HepG2 (cell line): ENCODE measurements at regions not wholly inside any gene's neighbourhood (a gene's known extent, or its start where the extent isn't known, plus 50 kb on each side); places are given as distances from the start of the nearest gene placed in this dataset.

Experiments
- ATAC-seq: fragments of 200-7000 bp; cut with Tn5 transposase; 3 replicates; pipeline ENCODE4 v1.9.1; 2020; ENCODE audit warnings: mild to moderate bottlenecking, moderate library complexity
- BruUV-seq: library from RNA; stranded (reverse); fragments of 400-500 nt; replicated peaks from 2 replicates; lab custom pipeline; 2021; lab: Mats Ljungman, UMichigan
- CTCF ChIA-PET: fragments of 300-600 bp; formaldehyde crosslinking; extraction: SDS; loops from one replicate; lab custom pipeline; 2021; ENCODE audit warnings: low total read pairs, inconsistent platforms, low intra/inter-chr PET ratio; lab: Yijun Ruan, JAX
- POLR2A ChIA-PET: fragments of 350-600 bp; sonication (Branson Sonifier 250); formaldehyde crosslinking; loops from one replicate; lab custom pipeline; 2020; ENCODE audit warnings: antibody characterized with exemption, inconsistent platforms; lab: Yijun Ruan, JAX
- DNase-seq: peaks from one replicate; pipeline ENCODE4 v3.0.0-alpha.2; 2015; ENCODE audit warnings: low spot score
- FAIRE-seq: peaks from 3 replicates; lab custom pipeline; 2011; peaks lifted over from hg19 to GRCh38; lab: Jason Lieb, UNC
- H2AFZ ChIP-seq: one replicate; pipeline ENCODE4 v1.6.1; 2011; ENCODE audit warnings: low read length, inconsistent platforms
- H3K27ac ChIP-seq: fragments of 300-600 bp; 3 replicates; pipeline ENCODE4 v1.8.0; 2011; ENCODE audit warnings: mixed run types, mild to moderate bottlenecking, mixed read lengths, low read length, inconsistent platforms; ENCODE audit not compliant: insufficient read depth; ENCODE audit errors: extremely low read length
- H3K27me3 ChIP-seq, 2 experiments: fragments of 200-600 bp in 1 of 2; 2 replicates in 1 of 2; 3 replicates in 1 of 2; pipeline versions ENCODE4 v1.6.0 to v1.8.0; 2011; ENCODE audit warnings: low read length in 2 of 2, mild to moderate bottlenecking in 2 of 2, moderate library complexity in 2 of 2, inconsistent platforms in 1 of 2; ENCODE audit not compliant: insufficient read depth in 2 of 2, control insufficient read depth in 1 of 2
- H3K36me3 ChIP-seq, 2 experiments: fragments of 200-600 bp in 1 of 2; replicated peaks in 1 of 2; 2 replicates in 1 of 2; 3 replicates in 1 of 2; pipeline versions ENCODE4 v1.5.1 to v1.8.0; 2011; ENCODE audit warnings: low read length in 2 of 2, inconsistent platforms in 1 of 2; ENCODE audit not compliant: insufficient read depth in 2 of 2, control insufficient read depth in 1 of 2
- H3K4me1 ChIP-seq: 2 replicates; pipeline ENCODE4 v1.5.1; 2012; ENCODE audit warnings: low read length, inconsistent platforms; ENCODE audit not compliant: insufficient read depth
- H3K4me2 ChIP-seq: 2 replicates; pipeline ENCODE4 v1.6.0; 2011; ENCODE audit warnings: low read depth, low read length, inconsistent platforms
- H3K4me3 ChIP-seq, 3 experiments: fragments of 200-600 bp in 1 of 3; sonication (generic), shearing (Covaris generic) in 1 of 3; replicated peaks in 1 of 3; 2 replicates each; pipeline ENCODE4 v1.5.1; 2011 to 2016; ENCODE audit warnings: low read length in 3 of 3, inconsistent platforms in 2 of 3, low read depth in 2 of 3, mild to moderate bottlenecking in 2 of 3, control low read depth in 1 of 3, mixed read lengths in 1 of 3; ENCODE audit not compliant: insufficient read depth in 1 of 3
- H3K79me2 ChIP-seq: one replicate; pipeline ENCODE4 v1.6.1; 2011; ENCODE audit warnings: low read length, inconsistent platforms; ENCODE audit not compliant: insufficient read depth
- H3K9ac ChIP-seq: 2 replicates; pipeline ENCODE4 v1.6.0; 2011; ENCODE audit warnings: mild to moderate bottlenecking, low read depth, low read length, inconsistent platforms; ENCODE audit not compliant: insufficient read depth
- H3K9me3 ChIP-seq: 2 replicates; pipeline ENCODE4 v1.5.1; 2012; ENCODE audit warnings: mild to moderate bottlenecking, low read length
- H4K20me1 ChIP-seq: 2 replicates; pipeline ENCODE4 v1.6.0; 2011; ENCODE audit warnings: inconsistent platforms, mild to moderate bottlenecking, low read length, moderate library complexity; ENCODE audit not compliant: insufficient read depth
- ATRX ChIP-seq: sonication (generic); formaldehyde crosslinking; IDR thresholded peaks from 2 replicates; pipeline ENCODE4 v1.4.0; 2020; ENCODE audit warnings: missing genetic modification reagents, borderline replicate concordance
- CAMTA2 ChIP-seq: sonication (generic); formaldehyde crosslinking; IDR thresholded peaks from 2 replicates; pipeline ENCODE4 v1.4.0; 2020; ENCODE audit warnings: mild to moderate bottlenecking, missing genetic modification reagents, borderline replicate concordance
- ETV5 ChIP-seq: IDR thresholded peaks from 2 replicates; pipeline ENCODE4 v1.6.1; 2018; ENCODE audit warnings: missing biosample characterization, missing genetic modification reagents, inconsistent platforms, borderline replicate concordance
- FOXP1 ChIP-seq, 2 experiments: fragments of 450-650 bp in 1 of 2; IDR thresholded peaks; 2 replicates each; pipeline ENCODE4 v1.6.1; 2017 to 2018; ENCODE audit warnings: antibody characterized with exemption in 1 of 2
- HOXA7 ChIP-seq: sonication (generic); formaldehyde crosslinking; IDR thresholded peaks from 2 replicates; pipeline ENCODE4 v1.8.1; 2022; ENCODE audit warnings: mild to moderate bottlenecking, missing genetic modification reagents, moderate library complexity
- IRX3 ChIP-seq: sonication (generic); formaldehyde crosslinking; IDR thresholded peaks from 2 replicates; pipeline ENCODE4 v1.8.1; 2023; ENCODE audit warnings: mild to moderate bottlenecking, low read depth, missing genetic modification reagents, borderline replicate concordance
- JDP2 ChIP-seq: sonication (generic); formaldehyde crosslinking; IDR thresholded peaks from 2 replicates; pipeline ENCODE4 v1.8.1; 2022; ENCODE audit warnings: missing genetic modification reagents, borderline replicate concordance
- MEF2D ChIP-seq: sonication (generic); formaldehyde crosslinking; IDR thresholded peaks from 2 replicates; pipeline ENCODE4 v1.5.1; 2020; ENCODE audit warnings: mild to moderate bottlenecking, missing genetic modification reagents
- NCOA2 ChIP-seq: sonication (generic); formaldehyde crosslinking; IDR thresholded peaks from 2 replicates; pipeline ENCODE4 v1.8.0; 2022; ENCODE audit warnings: inconsistent platforms
- PCBP2 ChIP-seq: fragments of 200-400 bp; formaldehyde crosslinking; optimal IDR thresholded peaks from 2 replicates; pipeline ENCODE3; 2018; ENCODE audit warnings: low read length, low read depth; ENCODE audit not compliant: poor library complexity, severe bottlenecking
- PHF20 ChIP-seq: sonication (generic); formaldehyde crosslinking; IDR thresholded peaks from 2 replicates; pipeline ENCODE4 v1.5.0; 2020; ENCODE audit warnings: mild to moderate bottlenecking, missing genetic modification reagents
- RELA ChIP-seq: sonication (generic); formaldehyde crosslinking; IDR thresholded peaks from 2 replicates; pipeline ENCODE4 v1.4.0; 2020; ENCODE audit warnings: missing genetic modification reagents
- RNF2 ChIP-seq: fragments of 450-650 bp; conservative IDR thresholded peaks from 2 replicates; pipeline ENCODE4 v1.6.1; 2016; ENCODE audit warnings: low read depth
- TERF1 ChIP-seq: sonication (generic); formaldehyde crosslinking; IDR thresholded peaks from 2 replicates; pipeline ENCODE4 v1.8.0; 2022; ENCODE audit warnings: mild to moderate bottlenecking, missing genetic modification reagents, moderate library complexity
- ZBTB42 ChIP-seq: sonication (generic); formaldehyde crosslinking; IDR thresholded peaks from 2 replicates; pipeline ENCODE4 v1.5.0; 2020; ENCODE audit warnings: mild to moderate bottlenecking, missing genetic modification reagents
- ZNF503 ChIP-seq: sonication (generic); formaldehyde crosslinking; IDR thresholded peaks from 2 replicates; pipeline ENCODE4 v1.4.0; 2020; ENCODE audit warnings: missing genetic modification reagents
- ZNF562 ChIP-seq: sonication (generic); formaldehyde crosslinking; IDR thresholded peaks from 2 replicates; pipeline ENCODE4 v1.8.0; 2022; ENCODE audit warnings: missing genetic modification reagents, borderline replicate concordance
- ZSCAN12 ChIP-seq: sonication (generic); formaldehyde crosslinking; IDR thresholded peaks from 2 replicates; pipeline ENCODE4 v1.9.0; 2021; ENCODE audit warnings: mild to moderate bottlenecking, missing genetic modification reagents
- WGBS: methylation state at CpG from one replicate; pipeline ENCODE4 v1.1.6; 2017; ENCODE audit warnings: low lambda C conversion rate; 5-methylcytosine and 5-hydroxymethylcytosine counted together
- in situ Hi-C: cut with HindIII; loops from 2 replicates; pipeline ENCODE4 v1.10.0; 2017; ENCODE audit warnings: low pct_unique_long_range_greater_than_20kb; ENCODE audit not compliant: extremely low pct_ligation_motif_present
- intact Hi-C: fragments of 100-400 bp; cut with micrococcal nuclease; formaldehyde crosslinking; loops from one replicate; pipeline ENCODE4 v1.10.0; 2022; ENCODE audit not compliant: unreplicated experiment
- TF ChIP-seq, protein P1 (sequence below): sonication (generic); formaldehyde crosslinking; IDR thresholded peaks from 2 replicates; pipeline ENCODE4 v1.5.1; 2020; ENCODE audit warnings: missing genetic modification reagents, mild to moderate bottlenecking, borderline replicate concordance

DNA sequence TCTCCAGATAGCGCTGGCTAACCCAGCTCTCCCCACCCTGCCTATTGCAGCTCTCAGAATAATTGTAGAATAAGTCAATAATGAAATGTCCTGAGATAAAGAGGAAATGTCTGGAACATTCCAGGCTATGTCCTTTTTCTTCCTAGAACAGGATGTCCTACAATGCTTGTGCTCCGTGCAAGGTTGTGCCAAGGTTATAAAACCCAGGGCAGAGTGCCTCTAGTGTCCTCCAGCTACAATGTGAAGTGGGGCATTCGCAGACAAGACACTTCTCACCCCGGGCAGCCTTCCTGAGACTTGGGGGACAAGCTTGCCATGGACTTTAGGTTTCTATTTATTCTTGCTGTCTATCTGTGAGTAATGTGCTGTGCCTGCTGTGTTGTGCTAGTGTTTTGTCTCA lies 900.6 kb downstream of the TUSC7 start:
- FAIRE-seq (no peak), ATAC-seq (no peak), DNase-seq (no peak)
- Histone ChIP-seq H3K36me3 (no peaks in the 10 kb centered on the region), H3K27me3 (no peaks in the 10 kb centered on the region), H3K4me2 (no peak overlapping the region), H3K79me2 (no peaks in the 10 kb centered on the region), H3K4me1 (no peaks in the 10 kb centered on the region), H3K27ac (no peak overlapping the region), H2AFZ (no peak overlapping the region)
- 8% methylated on average over 4 of the region's 4 CpGs for WGBS
- BruUV-seq = no TSS peak
- in situ Hi-C loops (no loop called here), intact Hi-C loops (no loop called here)
- TF ChIP-seq FOXP1 (IDR thresholded peaks at IDR 0.05) (no peak), FOXP1 (CRISPR knock-in tag; IDR thresholded peaks at IDR 0.05) (no peak), ZNF503 (no peak), ATRX (CRISPR knock-in tag) (no peak), ETV5 (CRISPR knock-in tag) (no peak), PHF20 (CRISPR knock-in tag) (no peak), JDP2 (CRISPR knock-in tag) (no peak), MEF2D (CRISPR knock-in tag) (no peak), RELA (CRISPR knock-in tag) (no peak), ZSCAN12 (CRISPR knock-in tag) (no peak), NCOA2 (CRISPR knock-in tag) (no peak), ZNF562 (no peak), PCBP2 (no peak), RNF2 (no peak), ZBTB42 (CRISPR knock-in tag) (no peak), HOXA7 (CRISPR knock-in tag) (no peak), CAMTA2 (no peak), TERF1 (CRISPR knock-in tag) (no peak), IRX3 (no peak)
- TF ChIP-seq, protein P1, sequence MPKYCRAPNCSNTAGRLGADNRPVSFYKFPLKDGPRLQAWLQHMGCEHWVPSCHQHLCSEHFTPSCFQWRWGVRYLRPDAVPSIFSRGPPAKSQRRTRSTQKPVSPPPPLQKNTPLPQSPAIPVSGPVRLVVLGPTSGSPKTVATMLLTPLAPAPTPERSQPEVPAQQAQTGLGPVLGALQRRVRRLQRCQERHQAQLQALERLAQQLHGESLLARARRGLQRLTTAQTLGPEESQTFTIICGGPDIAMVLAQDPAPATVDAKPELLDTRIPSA (CRISPR knock-in tag) = no peak
- TF ChIP-seq, all 625 proteins: peak for 0
- no peaks in the 10 kb centered on the region for H3K9me3 ChIP-seq
- ChIA-PET POLR2A (no interaction called here), CTCF (no interaction called here)
- no peaks in the 10 kb centered on the region for H4K20me1 ChIP-seq
- H3K4me3 ChIP-seq = no peak overlapping the region
- H3K9ac ChIP-seq = no peak overlapping the region
